HCT116 (cell line): ENCODE measurements at regions not wholly inside any gene's neighbourhood (a gene's known extent, or its start where the extent isn't known, plus 50 kb on each side); places are given as distances from the start of the nearest gene placed in this dataset.

ENCODE experiments used
- ATAC-seq: fragments of 200-7000 bp; cut with Tn5 transposase; 2 replicates; pipeline ENCODE4 v1.9.1; 2020; ENCODE audit warnings: mild to moderate bottlenecking, moderate library complexity
- BruUV-seq: library from RNA; stranded (reverse); fragments of 400-500 nt; replicated peaks from 2 replicates; lab custom pipeline; 2021; lab: Mats Ljungman, UMichigan
- CTCF ChIA-PET: fragments of 300-600 bp; sonication (Branson Sonifier 250); formaldehyde crosslinking; loops from one replicate; lab custom pipeline; 2021; ENCODE audit warnings: antibody characterized with exemption; lab: Charles Lee
- POLR2A ChIA-PET: fragments of 300-600, 350-600 bp; sonication (Branson Sonifier 250); formaldehyde crosslinking; loops from one replicate; lab custom pipeline; 2021; ENCODE audit warnings: antibody characterized with exemption; lab: Charles Lee
- RAD21 ChIA-PET, 2 experiments: fragments of 300-600 bp; sonication (Branson Sonifier 250); formaldehyde crosslinking; loops; one replicate each; lab custom pipeline; 2023; ENCODE audit warnings: low total read pairs in 2 of 2; ENCODE audit not compliant: uncharacterized antibody in 2 of 2, unreplicated experiment in 2 of 2, low non-redundant PET in 1 of 2; lab: Charles Lee
- DNase-seq: peaks from one replicate; pipeline ENCODE4 v3.0.0-alpha.2; 2010; ENCODE audit warnings: low read depth, low spot score
- H2AFZ ChIP-seq: fragments of 200-600 bp; shearing (Covaris generic), sonication (generic); 2 replicates; pipeline ENCODE4 v1.6.1; 2017; ENCODE audit warnings: low read depth, mixed run types, mixed read lengths, antibody characterized with exemption, low read length; ENCODE audit not compliant: poor library complexity, severe bottlenecking
- H3K27ac ChIP-seq: 2 replicates; pipeline ENCODE4 v1.5.1; 2012; ENCODE audit warnings: low read depth, low read length
- H3K27me3 ChIP-seq: fragments of 200-600 bp; sonication (generic); 2 replicates; pipeline ENCODE4 v1.6.1; 2016; ENCODE audit warnings: mixed run types, low read length, mixed read lengths; ENCODE audit not compliant: insufficient read depth
- H3K36me3 ChIP-seq, 2 experiments: fragments of 200-500 bp in 1 of 2; fragments of 200-600 bp in 1 of 2; sonication (Bioruptor generic) in 1 of 2; sonication (generic) in 1 of 2; 2 replicates each; pipeline versions ENCODE4 v1.5.1 to v1.6.1; 2014 to 2016; ENCODE audit warnings: low read length in 2 of 2, inconsistent platforms in 1 of 2, mixed read lengths in 1 of 2, mixed run types in 1 of 2; ENCODE audit not compliant: insufficient read depth in 2 of 2, control insufficient read depth in 1 of 2
- H3K4me1 ChIP-seq, 2 experiments: fragments of 200-600 bp in 1 of 2; sonication (generic) in 1 of 2; 2 replicates each; pipeline versions ENCODE4 v1.5.1 to v1.6.1; 2012 to 2017; ENCODE audit warnings: low read length in 2 of 2, inconsistent platforms in 1 of 2, mild to moderate bottlenecking in 1 of 2, mixed read lengths in 1 of 2, mixed run types in 1 of 2, moderate library complexity in 1 of 2; ENCODE audit not compliant: insufficient read depth in 2 of 2, control insufficient read depth in 1 of 2
- H3K4me2 ChIP-seq: fragments of 200-600 bp; sonication (generic); 2 replicates; pipeline ENCODE4 v1.6.1; 2017; ENCODE audit warnings: mixed run types, low read length, mixed read lengths
- H3K4me3 ChIP-seq, 2 experiments: fragments of 200-600 bp in 1 of 2; sonication (generic) in 1 of 2; replicated peaks in 1 of 2; 2 replicates each; pipeline ENCODE4 v1.5.1; 2011 to 2016; ENCODE audit warnings: low read length in 2 of 2, control low read depth in 1 of 2, low read depth in 1 of 2, mild to moderate bottlenecking in 1 of 2, mixed read lengths in 1 of 2, mixed run types in 1 of 2
- H3K79me2 ChIP-seq: fragments of 200-600 bp; sonication (generic); 2 replicates; pipeline ENCODE4 v1.6.1; 2017; ENCODE audit warnings: mild to moderate bottlenecking, mixed run types, low read length, moderate library complexity, mixed read lengths; ENCODE audit not compliant: insufficient read depth
- H3K9ac ChIP-seq: fragments of 200-600 bp; sonication (generic); 2 replicates; pipeline ENCODE4 v1.6.1; 2016; ENCODE audit warnings: low read length, mixed read lengths
- H3K9me2 ChIP-seq: fragments of 200-600 bp; sonication (generic), shearing (Covaris generic); 2 replicates; pipeline ENCODE4 v1.6.1; 2017; ENCODE audit warnings: mixed run types, mild to moderate bottlenecking, moderate library complexity; ENCODE audit not compliant: insufficient read depth
- H3K9me3 ChIP-seq, 2 experiments: fragments of 200-500 bp in 1 of 2; fragments of 200-600 bp in 1 of 2; sonication (Bioruptor generic) in 1 of 2; sonication (generic) in 1 of 2; 2 replicates each; pipeline ENCODE4 v1.6.1; 2014 to 2017; ENCODE audit warnings: low read length in 2 of 2, mixed read lengths in 2 of 2, inconsistent platforms in 1 of 2, low read depth in 1 of 2, mild to moderate bottlenecking in 1 of 2, mixed run types in 1 of 2, moderate library complexity in 1 of 2; ENCODE audit not compliant: control insufficient read depth in 1 of 2, insufficient read depth in 1 of 2
- H4K20me1 ChIP-seq: fragments of 200-600 bp; sonication (generic), shearing (Covaris generic); 2 replicates; pipeline ENCODE4 v1.6.1; 2017; ENCODE audit warnings: mixed run types, mild to moderate bottlenecking, moderate library complexity; ENCODE audit not compliant: insufficient read depth
- ATF3 ChIP-seq: IDR thresholded peaks from 2 replicates; pipeline ENCODE4 v1.6.1; 2012
- EZH2 ChIP-seq: fragments of 200-600 bp; sonication (generic); IDR thresholded peaks from 2 replicates; pipeline ENCODE4 v1.6.1; 2017; ENCODE audit warnings: antibody characterized with exemption, mixed run types
- FOSL1 ChIP-seq: IDR thresholded peaks from 2 replicates; pipeline ENCODE4 v1.6.1; 2012; ENCODE audit warnings: low read depth
- JUND ChIP-seq: IDR thresholded peaks from 2 replicates; pipeline ENCODE4 v1.6.1; 2012
- intact Hi-C: fragments of 100-400 bp; cut with micrococcal nuclease; formaldehyde crosslinking; loops from 2 replicates; pipeline ENCODE4 v1.10.0; 2022
- TF ChIP-seq, protein P1 (sequence below): IDR thresholded peaks from 2 replicates; pipeline ENCODE4 v1.6.1; 2012
- TF ChIP-seq, protein P2 (sequence below): IDR thresholded peaks from 2 replicates; pipeline ENCODE4 v1.6.1; 2012; ENCODE audit warnings: low read depth

DNA sequence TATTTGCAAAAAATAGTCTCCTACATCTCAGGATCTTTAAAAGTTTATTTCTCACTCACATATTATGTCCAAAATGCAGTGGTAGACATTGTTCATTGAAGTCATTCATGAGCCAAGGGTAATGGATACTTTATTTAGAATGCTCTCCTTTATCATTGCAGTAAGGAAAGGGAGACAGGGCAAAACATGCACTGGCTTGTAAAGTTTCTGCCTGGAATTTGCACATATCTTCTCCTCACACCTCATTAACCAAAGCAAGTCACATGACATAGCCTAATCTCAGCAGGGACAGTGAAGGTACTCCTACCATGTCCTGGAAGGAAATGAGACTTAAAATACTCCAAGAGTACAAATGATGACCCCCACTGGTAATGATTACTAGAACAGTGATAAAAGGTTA is 333.7 kb upstream of the EPHA3 start:
- no peak overlapping the region for H3K27ac ChIP-seq
- TF ChIP-seq, protein P1, sequence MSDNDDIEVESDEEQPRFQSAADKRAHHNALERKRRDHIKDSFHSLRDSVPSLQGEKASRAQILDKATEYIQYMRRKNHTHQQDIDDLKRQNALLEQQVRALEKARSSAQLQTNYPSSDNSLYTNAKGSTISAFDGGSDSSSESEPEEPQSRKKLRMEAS = no peak
- TF ChIP-seq EZH2 (no peak), FOSL1 (no peak), JUND (no peak), ATF3 (no peak)
- TF ChIP-seq, protein P2, sequence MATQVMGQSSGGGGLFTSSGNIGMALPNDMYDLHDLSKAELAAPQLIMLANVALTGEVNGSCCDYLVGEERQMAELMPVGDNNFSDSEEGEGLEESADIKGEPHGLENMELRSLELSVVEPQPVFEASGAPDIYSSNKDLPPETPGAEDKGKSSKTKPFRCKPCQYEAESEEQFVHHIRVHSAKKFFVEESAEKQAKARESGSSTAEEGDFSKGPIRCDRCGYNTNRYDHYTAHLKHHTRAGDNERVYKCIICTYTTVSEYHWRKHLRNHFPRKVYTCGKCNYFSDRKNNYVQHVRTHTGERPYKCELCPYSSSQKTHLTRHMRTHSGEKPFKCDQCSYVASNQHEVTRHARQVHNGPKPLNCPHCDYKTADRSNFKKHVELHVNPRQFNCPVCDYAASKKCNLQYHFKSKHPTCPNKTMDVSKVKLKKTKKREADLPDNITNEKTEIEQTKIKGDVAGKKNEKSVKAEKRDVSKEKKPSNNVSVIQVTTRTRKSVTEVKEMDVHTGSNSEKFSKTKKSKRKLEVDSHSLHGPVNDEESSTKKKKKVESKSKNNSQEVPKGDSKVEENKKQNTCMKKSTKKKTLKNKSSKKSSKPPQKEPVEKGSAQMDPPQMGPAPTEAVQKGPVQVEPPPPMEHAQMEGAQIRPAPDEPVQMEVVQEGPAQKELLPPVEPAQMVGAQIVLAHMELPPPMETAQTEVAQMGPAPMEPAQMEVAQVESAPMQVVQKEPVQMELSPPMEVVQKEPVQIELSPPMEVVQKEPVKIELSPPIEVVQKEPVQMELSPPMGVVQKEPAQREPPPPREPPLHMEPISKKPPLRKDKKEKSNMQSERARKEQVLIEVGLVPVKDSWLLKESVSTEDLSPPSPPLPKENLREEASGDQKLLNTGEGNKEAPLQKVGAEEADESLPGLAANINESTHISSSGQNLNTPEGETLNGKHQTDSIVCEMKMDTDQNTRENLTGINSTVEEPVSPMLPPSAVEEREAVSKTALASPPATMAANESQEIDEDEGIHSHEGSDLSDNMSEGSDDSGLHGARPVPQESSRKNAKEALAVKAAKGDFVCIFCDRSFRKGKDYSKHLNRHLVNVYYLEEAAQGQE = no peak
- TF ChIP-seq, all 23 proteins: peak for 0
- H3K79me2 ChIP-seq = no peaks in the 10 kb centered on the region
- no TSS peak for BruUV-seq
- no peaks in the 10 kb centered on the region for H3K9me2 ChIP-seq
- no peaks in the 10 kb centered on the region for H4K20me1 ChIP-seq
- no peak for ATAC-seq
- H3K4me1 ChIP-seq = no peaks in the 10 kb centered on the region
- intact Hi-C loops = no loop called here
- POLR2A ChIA-PET = no interaction called here
- H3K4me3 ChIP-seq = no peak overlapping the region
- no peak overlapping the region for H3K4me2 ChIP-seq
- CTCF ChIA-PET = no interaction called here
- H3K27me3 ChIP-seq = no peaks in the 10 kb centered on the region
- H3K9me3 ChIP-seq = peaks cover 0 to 17% of the 10 kb centered on the region in 2 experiments; a peak in 2 of 4 replicates
- DNase-seq = no peak
- no peaks in the 10 kb centered on the region for H3K36me3 ChIP-seq
- no peak overlapping the region for H2AFZ ChIP-seq
- no peak overlapping the region for H3K9ac ChIP-seq
- RAD21 ChIA-PET = no interaction called here
